IMR-90 (cell line): ENCODE measurements at regions not wholly inside any gene's neighbourhood (a gene's known extent, or its start where the extent isn't known, plus 50 kb on each side); places are given as distances from the start of the nearest gene placed in this dataset.

ENCODE experiments used
- ATAC-seq: fragments of 200-7000 bp; cut with Tn5 transposase; 2 replicates; pipeline ENCODE4 v1.9.1; 2020; ENCODE audit warnings: low read depth, mild to moderate bottlenecking, moderate library complexity
- BruUV-seq: library from RNA; stranded (reverse); fragments of 400-500 nt; replicated peaks from 2 replicates; lab custom pipeline; 2021; lab: Mats Ljungman, UMichigan
- CTCF ChIA-PET: fragments of 300-600 bp; formaldehyde crosslinking; extraction: SDS; loops from one replicate; lab custom pipeline; 2021; ENCODE audit warnings: antibody characterized with exemption; lab: Yijun Ruan, JAX
- POLR2A ChIA-PET: fragments of 300-600 bp; sonication (Branson Sonifier 250); formaldehyde crosslinking; loops from one replicate; lab custom pipeline; 2022; ENCODE audit warnings: antibody characterized with exemption; ENCODE audit not compliant: unreplicated experiment; lab: Charles Lee
- DNase-seq: peaks from one replicate; pipeline ENCODE4 v3.0.0; 2013
- H2AFZ ChIP-seq: replicated peaks from 2 replicates; pipeline ENCODE3; 2013; ENCODE audit warnings: low read length, mild to moderate bottlenecking; ENCODE audit not compliant: poor library complexity
- H2AK5ac ChIP-seq: 2 replicates; pipeline ENCODE4 v1.6.1; 2013; ENCODE audit warnings: low read depth, low read length, inconsistent platforms
- H2AK9ac ChIP-seq: replicated peaks from 2 replicates; pipeline ENCODE3; 2013; ENCODE audit warnings: mild to moderate bottlenecking, low read depth, low read length, moderate library complexity; ENCODE audit not compliant: poor library complexity
- H2BK120ac ChIP-seq: 2 replicates; pipeline ENCODE4 v1.6.1; 2013; ENCODE audit warnings: low read depth, low read length, inconsistent platforms
- H2BK15ac ChIP-seq: 3 replicates; pipeline ENCODE4 v1.6.1; 2013; ENCODE audit warnings: low read depth, low read length, inconsistent platforms
- H2BK20ac ChIP-seq: 2 replicates; pipeline ENCODE4 v1.6.1; 2013; ENCODE audit warnings: low read depth, mild to moderate bottlenecking, inconsistent platforms, low read length, moderate library complexity
- H2BK5ac ChIP-seq: 2 replicates; pipeline ENCODE4 v1.6.1; 2013; ENCODE audit warnings: mild to moderate bottlenecking, low read depth, low read length, inconsistent platforms; ENCODE audit not compliant: poor library complexity, severe bottlenecking
- H3K14ac ChIP-seq: replicated peaks from 2 replicates; pipeline ENCODE4 v1.6.1; 2013; ENCODE audit warnings: low read depth, low read length, inconsistent platforms
- H3K18ac ChIP-seq: 2 replicates; pipeline ENCODE4 v1.6.1; 2013; ENCODE audit warnings: low read depth, low read length, control low read depth
- H3K23ac ChIP-seq: 2 replicates; pipeline ENCODE4 v1.6.1; 2013; ENCODE audit warnings: low read depth, low read length, inconsistent platforms
- H3K27ac ChIP-seq: 2 replicates; pipeline ENCODE4 v1.5.1; 2013; ENCODE audit warnings: mild to moderate bottlenecking, control low read depth, low read length; ENCODE audit not compliant: insufficient read depth
- H3K27me3 ChIP-seq: 2 replicates; pipeline ENCODE4 v1.6.1; 2013; ENCODE audit warnings: low read length; ENCODE audit not compliant: control insufficient read depth, insufficient read depth
- H3K36me3 ChIP-seq: 2 replicates; pipeline ENCODE4 v1.6.1; 2013; ENCODE audit warnings: low read length, mixed read lengths; ENCODE audit not compliant: control insufficient read depth, insufficient read depth
- H3K4ac ChIP-seq: 2 replicates; pipeline ENCODE4 v1.6.1; 2013; ENCODE audit warnings: low read depth, low read length, inconsistent platforms
- H3K4me1 ChIP-seq: 2 replicates; pipeline ENCODE4 v1.6.1; 2013; ENCODE audit warnings: low read length, mixed read lengths; ENCODE audit not compliant: control insufficient read depth, insufficient read depth
- H3K4me2 ChIP-seq: 2 replicates; pipeline ENCODE4 v1.6.1; 2013; ENCODE audit warnings: low read depth, mild to moderate bottlenecking, control low read depth, low read length, moderate library complexity
- H3K4me3 ChIP-seq: 2 replicates; pipeline ENCODE4 v1.5.1; 2013; ENCODE audit warnings: low read depth, mild to moderate bottlenecking, control low read depth, low read length, moderate library complexity; ENCODE audit not compliant: insufficient read depth
- H3K56ac ChIP-seq: 2 replicates; pipeline ENCODE4 v1.6.1; 2013; ENCODE audit warnings: low read length, inconsistent platforms; ENCODE audit not compliant: insufficient read depth; ENCODE audit errors: extremely low read depth
- H3K79me1 ChIP-seq, 2 experiments: 2 replicates each; pipeline ENCODE4 v1.6.1; 2013; ENCODE audit warnings: low read length in 2 of 2, inconsistent platforms in 1 of 2, low read depth in 1 of 2
- H3K9ac ChIP-seq: 2 replicates; pipeline ENCODE4 v1.6.1; 2013; ENCODE audit warnings: low read depth, low read length, control low read depth
- H3K9me1 ChIP-seq: 2 replicates; pipeline ENCODE4 v1.6.1; 2013; ENCODE audit warnings: low read length, inconsistent platforms; ENCODE audit not compliant: insufficient read depth
- H3K9me3 ChIP-seq: 2 replicates; pipeline ENCODE4 v1.6.1; 2013; ENCODE audit warnings: low read length; ENCODE audit not compliant: control insufficient read depth, insufficient read depth
- H4K20me1 ChIP-seq: 2 replicates; pipeline ENCODE4 v1.6.1; 2013; ENCODE audit warnings: low read length, inconsistent platforms; ENCODE audit not compliant: insufficient read depth
- H4K5ac ChIP-seq: 2 replicates; pipeline ENCODE4 v1.6.1; 2013; ENCODE audit warnings: mild to moderate bottlenecking, low read depth, low read length, control low read depth
- H4K8ac ChIP-seq, 2 experiments: 2 replicates each; pipeline ENCODE4 v1.6.1; 2013; ENCODE audit warnings: low read depth in 2 of 2, low read length in 2 of 2, control low read depth in 1 of 2, inconsistent platforms in 1 of 2
- H4K91ac ChIP-seq: 2 replicates; pipeline ENCODE4 v1.6.1; 2013; ENCODE audit warnings: low read depth, low read length, inconsistent platforms; ENCODE audit not compliant: insufficient read depth
- BHLHE40 ChIP-seq: fragments of 150-350 bp; IDR thresholded peaks from 2 replicates; pipeline ENCODE4 v1.6.1; 2016; ENCODE audit warnings: mild to moderate bottlenecking, low read depth, low read length
- CEBPB ChIP-seq: IDR thresholded peaks from 2 replicates; pipeline ENCODE4 v1.6.1; 2012; ENCODE audit warnings: low read depth, low read length, improper control_type of control experiment
- CHD1 ChIP-seq: IDR thresholded peaks from 2 replicates; pipeline ENCODE4 v1.6.1; 2012; ENCODE audit warnings: low read depth, low read length, improper control_type of control experiment
- FOS ChIP-seq: fragments of 150-350 bp; IDR thresholded peaks from 2 replicates; pipeline ENCODE4 v1.6.1; 2016; ENCODE audit warnings: low read depth, low read length
- MAFK ChIP-seq: IDR thresholded peaks from 2 replicates; pipeline ENCODE4 v1.6.1; 2012; ENCODE audit warnings: low read depth, low read length, improper control_type of control experiment
- MAZ ChIP-seq: IDR thresholded peaks from 2 replicates; pipeline ENCODE4 v1.6.1; 2012; ENCODE audit warnings: low read depth, mild to moderate bottlenecking, low read length, improper control_type of control experiment, moderate library complexity, borderline replicate concordance
- MXI1 ChIP-seq: IDR thresholded peaks from 2 replicates; pipeline ENCODE4 v1.6.1; 2012; ENCODE audit warnings: low read depth, mild to moderate bottlenecking, low read length, moderate library complexity, borderline replicate concordance
- NFE2L2 ChIP-seq: fragments of 150-350 bp; IDR thresholded peaks from 2 replicates; pipeline ENCODE4 v1.6.1; 2016; ENCODE audit warnings: low read depth, mild to moderate bottlenecking, low read length
- POLR2A ChIP-seq: IDR thresholded peaks from 2 replicates; pipeline ENCODE4 v1.6.1; 2012; ENCODE audit warnings: mild to moderate bottlenecking, low read depth, low read length
- RAD21 ChIP-seq: IDR thresholded peaks from 2 replicates; pipeline ENCODE4 v1.6.1; 2012; ENCODE audit warnings: low read length, improper control_type of control experiment
- RCOR1 ChIP-seq: IDR thresholded peaks from 2 replicates; pipeline ENCODE4 v1.6.1; 2012; ENCODE audit warnings: mild to moderate bottlenecking, low read length, improper control_type of control experiment; ENCODE audit not compliant: insufficient replicate concordance
- RFX5 ChIP-seq: IDR thresholded peaks from 2 replicates; pipeline ENCODE4 v1.8.0; 2012; ENCODE audit warnings: low read depth, mild to moderate bottlenecking, low read length, moderate library complexity
- SMC3 ChIP-seq: fragments of 150-350 bp; IDR thresholded peaks from 2 replicates; pipeline ENCODE4 v1.6.1; 2016; ENCODE audit warnings: low read depth, mild to moderate bottlenecking, antibody characterized with exemption, low read length, moderate library complexity
- WGBS, 2 experiments: methylation state at CpG; one replicate each; pipeline versions ENCODE4 v1.1.5 to v1.1.7; 2013; ENCODE audit warnings: missing lambda C conversion rate in 2 of 2; ENCODE audit not compliant: insufficient read length in 1 of 2; ENCODE audit errors: extremely low coverage in 2 of 2; 5-methylcytosine and 5-hydroxymethylcytosine counted together
- dilution Hi-C: fragments of 300-500 bp; cut with HindIII; formaldehyde crosslinking; loops from one replicate; pipeline ENCODE4 v1.14.3; 2018; ENCODE audit warnings: low sequenced_read_pairs; ENCODE audit not compliant: unreplicated experiment
- in situ Hi-C: fragments of 300-500 bp; cut with MboI; formaldehyde crosslinking; loops from 3 replicates; pipeline ENCODE4 v1.14.3; 2019; ENCODE audit warnings: low sequenced_read_pairs, inconsistent platforms, mixed read lengths
- intact Hi-C: fragments of 100-400 bp; cut with micrococcal nuclease; formaldehyde crosslinking; loops from 2 replicates; pipeline ENCODE4 v1.10.0; 2022
- TF ChIP-seq, protein P1 (sequence below): fragments of 150-350 bp; IDR thresholded peaks from 2 replicates; pipeline ENCODE4 v1.6.1; 2016; ENCODE audit warnings: low read depth, mild to moderate bottlenecking, low read length, moderate library complexity, borderline replicate concordance
- TF ChIP-seq, protein P2 (sequence below): fragments of 150-350 bp; IDR thresholded peaks from 2 replicates; pipeline ENCODE4 v1.6.1; 2017; ENCODE audit warnings: mild to moderate bottlenecking, antibody characterized with exemption, low read length, low read depth
- TF ChIP-seq, protein P3 (sequence below): conservative IDR thresholded peaks from 2 replicates; pipeline ENCODE4 v1.5.1; 2012; ENCODE audit warnings: mild to moderate bottlenecking, low read depth, low read length, improper control_type of control experiment

DNA sequence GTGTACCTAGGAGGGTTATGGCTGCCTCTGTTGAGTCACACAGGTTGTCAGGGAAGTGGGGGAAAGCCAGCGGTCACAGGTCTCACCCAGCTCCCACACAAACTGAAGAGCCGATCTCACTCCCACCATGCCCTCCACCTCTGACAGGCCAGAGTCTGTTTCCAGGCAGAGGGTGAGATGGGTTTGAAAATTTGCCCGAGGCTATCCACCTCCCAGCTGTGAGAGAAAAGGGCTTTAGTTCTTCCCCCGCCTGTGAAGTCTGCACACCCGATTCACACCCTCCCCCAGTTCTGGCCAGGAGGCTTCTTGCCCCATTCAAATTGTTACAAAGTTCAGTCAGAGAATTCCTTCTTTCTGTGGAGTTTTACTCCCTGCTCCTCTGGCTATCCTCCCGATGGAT, 446.9 kb downstream of the EDEM1 start:
- H2BK15ac ChIP-seq, result no peak overlapping the region
- no peaks in the 10 kb centered on the region for H3K4me1 ChIP-seq
- no peak overlapping the region for H2AFZ ChIP-seq
- no peak overlapping the region for H3K23ac ChIP-seq
- H2BK5ac ChIP-seq, result no peak overlapping the region
- no TSS peak for BruUV-seq
- dilution Hi-C loops, result no loop called here
- intact Hi-C loops, result no loop called here
- CTCF ChIA-PET, result no interaction called here
- H3K9me3 ChIP-seq, result peaks cover 15% of the 10 kb centered on the region
- in situ Hi-C loops, result no loop called here
- DNase-seq (no peak), ATAC-seq (no peak)
- no peak overlapping the region for H3K14ac ChIP-seq
- H3K4me3 ChIP-seq, result no peak overlapping the region
- H2AK9ac ChIP-seq, result no peak overlapping the region
- no peak overlapping the region for H2BK120ac ChIP-seq
- H4K91ac ChIP-seq, result no peak overlapping the region
- no peak overlapping the region for H2AK5ac ChIP-seq
- no peaks in the 10 kb centered on the region for H4K20me1 ChIP-seq
- no peak overlapping the region for H4K8ac ChIP-seq
- H3K9me1 ChIP-seq, result no peaks in the 10 kb centered on the region
- WGBS, 2 experiments, result no CpG with 5 or more reads among the region's 6 CpGs
- H3K79me1 ChIP-seq, result no peaks in the 10 kb centered on the region
- POLR2A ChIA-PET, result no interaction called here
- TF ChIP-seq FOS (no peak), MAFK (no peak), RCOR1 (no peak), NFE2L2 (no peak), SMC3 (no peak), CHD1 (no peak), CEBPB (no peak), RAD21 (no peak), MXI1 (no peak), BHLHE40 (no peak), RFX5 (no peak), MAZ (no peak), POLR2A (no peak)
- TF ChIP-seq, protein P1, sequence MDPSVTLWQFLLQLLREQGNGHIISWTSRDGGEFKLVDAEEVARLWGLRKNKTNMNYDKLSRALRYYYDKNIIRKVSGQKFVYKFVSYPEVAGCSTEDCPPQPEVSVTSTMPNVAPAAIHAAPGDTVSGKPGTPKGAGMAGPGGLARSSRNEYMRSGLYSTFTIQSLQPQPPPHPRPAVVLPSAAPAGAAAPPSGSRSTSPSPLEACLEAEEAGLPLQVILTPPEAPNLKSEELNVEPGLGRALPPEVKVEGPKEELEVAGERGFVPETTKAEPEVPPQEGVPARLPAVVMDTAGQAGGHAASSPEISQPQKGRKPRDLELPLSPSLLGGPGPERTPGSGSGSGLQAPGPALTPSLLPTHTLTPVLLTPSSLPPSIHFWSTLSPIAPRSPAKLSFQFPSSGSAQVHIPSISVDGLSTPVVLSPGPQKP, result no peak
- TF ChIP-seq, protein P2, sequence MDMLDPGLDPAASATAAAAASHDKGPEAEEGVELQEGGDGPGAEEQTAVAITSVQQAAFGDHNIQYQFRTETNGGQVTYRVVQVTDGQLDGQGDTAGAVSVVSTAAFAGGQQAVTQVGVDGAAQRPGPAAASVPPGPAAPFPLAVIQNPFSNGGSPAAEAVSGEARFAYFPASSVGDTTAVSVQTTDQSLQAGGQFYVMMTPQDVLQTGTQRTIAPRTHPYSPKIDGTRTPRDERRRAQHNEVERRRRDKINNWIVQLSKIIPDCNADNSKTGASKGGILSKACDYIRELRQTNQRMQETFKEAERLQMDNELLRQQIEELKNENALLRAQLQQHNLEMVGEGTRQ, result no peak
- TF ChIP-seq, protein P3, sequence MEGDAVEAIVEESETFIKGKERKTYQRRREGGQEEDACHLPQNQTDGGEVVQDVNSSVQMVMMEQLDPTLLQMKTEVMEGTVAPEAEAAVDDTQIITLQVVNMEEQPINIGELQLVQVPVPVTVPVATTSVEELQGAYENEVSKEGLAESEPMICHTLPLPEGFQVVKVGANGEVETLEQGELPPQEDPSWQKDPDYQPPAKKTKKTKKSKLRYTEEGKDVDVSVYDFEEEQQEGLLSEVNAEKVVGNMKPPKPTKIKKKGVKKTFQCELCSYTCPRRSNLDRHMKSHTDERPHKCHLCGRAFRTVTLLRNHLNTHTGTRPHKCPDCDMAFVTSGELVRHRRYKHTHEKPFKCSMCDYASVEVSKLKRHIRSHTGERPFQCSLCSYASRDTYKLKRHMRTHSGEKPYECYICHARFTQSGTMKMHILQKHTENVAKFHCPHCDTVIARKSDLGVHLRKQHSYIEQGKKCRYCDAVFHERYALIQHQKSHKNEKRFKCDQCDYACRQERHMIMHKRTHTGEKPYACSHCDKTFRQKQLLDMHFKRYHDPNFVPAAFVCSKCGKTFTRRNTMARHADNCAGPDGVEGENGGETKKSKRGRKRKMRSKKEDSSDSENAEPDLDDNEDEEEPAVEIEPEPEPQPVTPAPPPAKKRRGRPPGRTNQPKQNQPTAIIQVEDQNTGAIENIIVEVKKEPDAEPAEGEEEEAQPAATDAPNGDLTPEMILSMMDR, result no peak
- H3K4me2 ChIP-seq, result no peak overlapping the region
- no peak overlapping the region for H2BK20ac ChIP-seq
- no peak overlapping the region for H3K9ac ChIP-seq
- no peak overlapping the region for H3K18ac ChIP-seq
- H3K27me3 ChIP-seq, result no peaks in the 10 kb centered on the region
- H3K56ac ChIP-seq, result no peak overlapping the region
- no peak overlapping the region for H3K4ac ChIP-seq
- no peak overlapping the region for H4K5ac ChIP-seq
- no peaks in the 10 kb centered on the region for H3K36me3 ChIP-seq
- no peak overlapping the region for H3K27ac ChIP-seq
